ENCODE measurements at regions not wholly inside any gene's neighbourhood (a gene's known extent, or its start where the extent isn't known, plus 50 kb on each side); places are given as distances from the start of the nearest gene placed in this dataset.
A peak's percentile ranks its signal among the peaks of the same experiment; 100 is the strongest.

GRCh38 chr15:20665653-20666052 lies 124.1 kb upstream of the GOLGA6L6 start:
- ChIA-PET CTCF (no interaction called here), POLR2A (ENCODE audit: unreplicated experiment) (no interaction called here)
- Histone ChIP-seq H3K9me2 (ENCODE audit: insufficient read depth) (no peaks in the 10 kb centered on the region), H3F3A (ENCODE audit: insufficient read depth, low read depth) (no peaks in the 10 kb centered on the region; the same call in 1 of the 2 replicates), H3K79me2 (ENCODE audit: low read depth) (no peaks in the 10 kb centered on the region), H3K36me3 (ENCODE audit: low read depth) (no peaks in the 10 kb centered on the region), H3K4me1 (replicated peaks; ENCODE audit: insufficient read depth) (no peaks in the 10 kb centered on the region), H3K27me3 (ENCODE audit: insufficient read depth, low read depth) (no peaks in the 10 kb centered on the region), H3K27ac (no peak overlapping the region), H3K4me2 (no peak overlapping the region), H3K9me3 (ENCODE audit: insufficient read depth, low read depth) (no peaks in the 10 kb centered on the region), H2AFZ (no peak overlapping the region), H3K4me3 (no peak overlapping the region), H4K20me1 (ENCODE audit: insufficient read depth) (0 out of 2 replicates have a peak, but pooled peaks cover 3% of the 10 kb centered on the region)
- no TSS peak for BruUV-seq (replicated peaks)
- TF ChIP-seq EZH2 (IDR thresholded peaks at IDR 0.05; ENCODE audit: low read depth) = no peak
- TF ChIP-seq, protein P1, sequence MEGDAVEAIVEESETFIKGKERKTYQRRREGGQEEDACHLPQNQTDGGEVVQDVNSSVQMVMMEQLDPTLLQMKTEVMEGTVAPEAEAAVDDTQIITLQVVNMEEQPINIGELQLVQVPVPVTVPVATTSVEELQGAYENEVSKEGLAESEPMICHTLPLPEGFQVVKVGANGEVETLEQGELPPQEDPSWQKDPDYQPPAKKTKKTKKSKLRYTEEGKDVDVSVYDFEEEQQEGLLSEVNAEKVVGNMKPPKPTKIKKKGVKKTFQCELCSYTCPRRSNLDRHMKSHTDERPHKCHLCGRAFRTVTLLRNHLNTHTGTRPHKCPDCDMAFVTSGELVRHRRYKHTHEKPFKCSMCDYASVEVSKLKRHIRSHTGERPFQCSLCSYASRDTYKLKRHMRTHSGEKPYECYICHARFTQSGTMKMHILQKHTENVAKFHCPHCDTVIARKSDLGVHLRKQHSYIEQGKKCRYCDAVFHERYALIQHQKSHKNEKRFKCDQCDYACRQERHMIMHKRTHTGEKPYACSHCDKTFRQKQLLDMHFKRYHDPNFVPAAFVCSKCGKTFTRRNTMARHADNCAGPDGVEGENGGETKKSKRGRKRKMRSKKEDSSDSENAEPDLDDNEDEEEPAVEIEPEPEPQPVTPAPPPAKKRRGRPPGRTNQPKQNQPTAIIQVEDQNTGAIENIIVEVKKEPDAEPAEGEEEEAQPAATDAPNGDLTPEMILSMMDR (conservative IDR thresholded peaks at IDR 0.05) = no peak
- DNase-seq = peak in 1 of 2 experiments; percentile 30
- intact Hi-C loops (cut with micrococcal nuclease; ENCODE audit: unreplicated experiment) = no loop called here

- H3K27ac ChIP-seq = no peak overlapping the region
- POLR2A ChIA-PET (ENCODE audit: unreplicated experiment) = no interaction called here
Measured at GRCh38 chr15:20659265-20659664, 117.7 kb upstream of the GOLGA6L6 start.

GRCh38 chr15:20658024-20658423 lies 116.4 kb upstream of the GOLGA6L6 start:
- Histone ChIP-seq H3F3A (ENCODE audit: insufficient read depth, low read depth) (no peaks in the 10 kb centered on the region; the same call in 1 of the 2 replicates), H3K9me2 (ENCODE audit: insufficient read depth) (no peaks in the 10 kb centered on the region; the same call in 1 of the 2 replicates), H3K36me3 (ENCODE audit: low read depth) (no peaks in the 10 kb centered on the region), H3K9me3 (ENCODE audit: insufficient read depth, low read depth) (no peaks in the 10 kb centered on the region), H3K79me2 (ENCODE audit: low read depth) (no peaks in the 10 kb centered on the region), H3K27me3 (ENCODE audit: insufficient read depth, low read depth) (peaks cover 14% of the 10 kb centered on the region; the same call in 1 of the 2 replicates), H3K4me3 (no peak overlapping the region), H2AFZ (no peak overlapping the region), H3K4me1 (replicated peaks; ENCODE audit: insufficient read depth) (no peaks in the 10 kb centered on the region), H4K20me1 (ENCODE audit: insufficient read depth) (0 out of 2 replicates have a peak, but pooled peaks cover 3% of the 10 kb centered on the region), H3K4me2 (no peak overlapping the region), H3K27ac (no peak overlapping the region)
- no TSS peak for BruUV-seq (replicated peaks)
- CTCF ChIA-PET = no interaction called here
- intact Hi-C loops (cut with micrococcal nuclease; ENCODE audit: unreplicated experiment) = no loop called here
- POLR2A ChIA-PET (ENCODE audit: unreplicated experiment) = no interaction called here
- no peak for DNase-seq
- TF ChIP-seq, protein P1 (conservative IDR thresholded peaks at IDR 0.05) = no peak
- TF ChIP-seq EZH2 (IDR thresholded peaks at IDR 0.05; ENCODE audit: low read depth) = no peak

More at GRCh38 chr15:20659265-20659664, 117.7 kb upstream of the GOLGA6L6 start:
- 0 out of 2 replicates have a peak overlapping the region, but pooled peaks have one; percentile 3 for H2AFZ ChIP-seq
- TF ChIP-seq, protein P1 (conservative IDR thresholded peaks at IDR 0.05) = no peak
- TF ChIP-seq EZH2 (IDR thresholded peaks at IDR 0.05; ENCODE audit: low read depth) = no peak
- no TSS peak for BruUV-seq (replicated peaks)
- CTCF ChIA-PET = no interaction called here
- no peaks in the 10 kb centered on the region for H3K36me3 ChIP-seq (ENCODE audit: low read depth)
- H4K20me1 ChIP-seq (ENCODE audit: insufficient read depth) = 0 out of 2 replicates have a peak, but pooled peaks cover 3% of the 10 kb centered on the region
- no peaks in the 10 kb centered on the region for H3K9me3 ChIP-seq (ENCODE audit: insufficient read depth, low read depth)
- DNase-seq = no peak
- H3K4me2 ChIP-seq = no peak overlapping the region
- no peaks in the 10 kb centered on the region for H3K4me1 ChIP-seq (replicated peaks; ENCODE audit: insufficient read depth)
- H3K4me3 ChIP-seq = no peak overlapping the region
- no peaks in the 10 kb centered on the region; the same call in 1 of the 2 replicates for H3K9me2 ChIP-seq (ENCODE audit: insufficient read depth)
- H3K27me3 ChIP-seq (ENCODE audit: insufficient read depth, low read depth) = peaks cover 10% of the 10 kb centered on the region; the same call in 1 of the 2 replicates
- H3K79me2 ChIP-seq (ENCODE audit: low read depth) = no peaks in the 10 kb centered on the region
- H3F3A ChIP-seq (ENCODE audit: insufficient read depth, low read depth) = no peaks in the 10 kb centered on the region; the same call in 1 of the 2 replicates
- intact Hi-C loops (cut with micrococcal nuclease; ENCODE audit: unreplicated experiment) = no loop called here

All from PC-9 (cell line).